ENCODE measurements at regions not wholly inside any gene's neighbourhood (a gene's known extent, or its start where the extent isn't known, plus 50 kb on each side); places are given as distances from the start of the nearest gene placed in this dataset.

GRCh38 chr12:89253488-89253887 lies 98.8 kb downstream of the DUSP6 start:
- DNase-seq: no peak

DNA sequence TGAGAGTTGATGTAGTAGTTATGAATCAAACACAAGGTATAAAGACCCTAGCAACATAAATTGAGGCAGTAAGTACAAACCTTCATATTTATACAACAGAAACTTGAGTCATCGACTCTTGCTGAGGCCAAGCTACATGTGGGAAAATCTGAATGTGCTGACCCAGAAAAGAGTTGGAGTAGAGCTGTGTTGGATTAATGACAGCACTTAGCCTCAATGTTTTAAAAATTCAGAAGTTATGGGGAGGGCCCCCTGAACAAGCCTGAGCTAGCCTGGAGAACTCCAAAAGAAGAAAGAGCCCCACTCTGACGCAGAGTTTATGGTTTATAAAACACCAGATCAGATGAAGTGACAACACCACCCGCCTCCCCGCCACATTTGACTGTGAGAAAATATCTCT lies 100.0 kb downstream of the DUSP6 start:
- no peak for DNase-seq

DNA sequence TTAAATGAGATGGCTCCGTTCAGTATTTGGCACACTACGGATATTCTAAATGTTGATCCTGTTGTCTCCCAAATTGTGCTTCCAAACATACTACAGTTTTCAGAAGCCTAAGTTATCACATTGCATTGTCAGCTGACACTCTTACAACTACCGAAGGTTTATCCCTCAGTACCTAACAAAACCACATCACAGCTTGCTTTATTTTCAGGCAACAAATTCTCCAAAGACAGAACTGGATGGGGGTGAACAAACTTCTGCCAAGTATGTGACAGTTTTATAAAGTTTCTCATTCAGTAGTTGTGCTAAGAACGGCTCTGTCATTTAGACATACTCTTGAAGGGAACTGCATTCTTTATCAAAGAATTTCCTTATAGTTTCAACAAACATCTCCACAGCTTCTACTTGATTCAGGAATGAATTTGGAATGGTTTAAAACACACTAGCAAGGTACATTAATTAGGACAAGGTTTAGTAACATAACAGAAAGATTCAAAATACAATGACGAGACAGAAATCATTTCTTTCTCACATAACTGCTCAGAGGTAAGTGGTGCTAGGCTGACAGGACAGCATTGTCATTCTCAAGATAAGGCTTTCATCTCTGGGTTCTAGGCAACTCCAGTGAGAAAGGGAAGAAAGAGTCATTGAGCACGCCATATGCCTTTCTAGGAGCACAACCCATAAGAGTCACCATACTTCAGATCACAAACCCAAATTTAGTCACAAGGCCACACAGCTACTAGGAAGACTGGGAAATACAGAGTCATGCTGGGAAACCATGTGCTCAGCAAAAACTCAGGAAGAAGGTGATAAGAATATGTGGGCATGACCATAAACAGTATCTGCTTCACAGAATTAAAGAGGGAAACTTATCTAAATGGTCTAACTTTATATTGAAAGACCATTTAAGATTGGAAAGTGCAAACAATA lies 100.7 kb downstream of the DUSP6 start:
- no peak for DNase-seq

- DNase-seq: no peak
Observed at GRCh38 chr12:89250636-89251035, 101.7 kb downstream of the DUSP6 start.

GRCh38 chr12:89250213-89250612 lies 102.1 kb downstream of the DUSP6 start:
- DNase-seq: no peak

- no peak for DNase-seq
Observed at GRCh38 chr12:89247967-89248366, 104.3 kb downstream of the DUSP6 start.

DNA sequence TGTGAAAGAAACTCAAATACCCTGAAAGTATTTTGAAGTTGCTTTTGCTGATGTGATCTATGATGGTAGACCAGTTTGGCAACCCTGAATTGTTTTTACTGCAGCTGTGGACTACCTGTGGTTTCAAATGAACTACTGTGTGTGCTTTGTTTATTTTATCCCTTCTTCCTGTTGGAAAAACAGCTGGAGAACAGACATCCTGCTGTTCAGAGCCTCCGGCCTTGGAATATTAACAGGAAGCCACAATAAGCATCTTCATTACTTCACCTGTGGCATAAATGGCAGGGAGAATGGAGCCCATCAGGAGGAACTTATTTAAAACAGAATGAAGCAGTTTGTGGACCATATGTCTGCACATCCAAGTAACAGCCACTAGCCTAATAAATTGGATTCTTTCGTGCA lies 104.8 kb downstream of the DUSP6 start:
- DNase-seq: no peak

GRCh38 chr12:89245090-89245489 lies 107.2 kb downstream of the DUSP6 start:
- no peak for DNase-seq

DNA sequence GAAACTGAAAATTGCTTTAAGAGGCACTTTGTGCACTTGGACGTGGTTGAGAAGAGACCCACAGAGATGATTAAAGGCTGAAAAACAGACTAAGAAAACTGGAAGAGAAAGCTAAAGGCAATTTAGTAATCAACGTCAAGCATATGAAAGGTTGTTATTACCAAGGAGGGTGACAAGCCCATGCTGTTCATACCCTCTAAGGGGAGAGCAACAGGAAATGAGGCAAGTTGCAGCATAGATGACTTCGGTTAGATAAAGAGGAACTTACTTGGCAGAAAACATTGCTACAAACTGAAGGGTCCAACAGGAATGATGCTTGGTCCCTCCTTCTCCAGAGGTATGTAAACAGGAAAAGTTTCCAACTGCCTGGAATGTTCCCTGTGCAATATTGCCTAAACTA lies 107.8 kb downstream of the DUSP6 start:
- DNase-seq: no peak

GRCh38 chr12:89243771-89244170 lies 108.5 kb downstream of the DUSP6 start:
- no peak for DNase-seq

DNA sequence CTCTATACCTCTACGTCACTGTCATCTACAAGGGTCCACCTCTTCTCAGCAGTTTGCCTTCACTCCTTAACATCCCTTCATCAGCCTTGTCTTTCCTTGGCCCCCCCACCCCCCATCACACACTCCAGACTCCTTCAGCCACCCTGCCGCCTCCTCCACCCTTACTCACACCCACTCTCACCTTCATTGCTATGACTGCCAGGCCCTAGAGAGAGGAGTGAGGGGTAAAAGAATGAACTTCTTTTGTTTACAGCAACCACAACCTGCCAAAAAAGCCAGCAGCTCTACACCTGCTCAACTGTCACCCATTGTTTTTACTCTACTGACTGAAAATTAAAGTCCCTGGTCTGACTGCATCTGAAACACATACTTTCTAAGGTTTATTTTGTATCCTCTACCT lies 112.8 kb downstream of the DUSP6 start:
- DNase-seq: no peak

- no peak for DNase-seq
Observed at GRCh38 chr12:89238593-89238992, 113.7 kb downstream of the DUSP6 start.

DNA sequence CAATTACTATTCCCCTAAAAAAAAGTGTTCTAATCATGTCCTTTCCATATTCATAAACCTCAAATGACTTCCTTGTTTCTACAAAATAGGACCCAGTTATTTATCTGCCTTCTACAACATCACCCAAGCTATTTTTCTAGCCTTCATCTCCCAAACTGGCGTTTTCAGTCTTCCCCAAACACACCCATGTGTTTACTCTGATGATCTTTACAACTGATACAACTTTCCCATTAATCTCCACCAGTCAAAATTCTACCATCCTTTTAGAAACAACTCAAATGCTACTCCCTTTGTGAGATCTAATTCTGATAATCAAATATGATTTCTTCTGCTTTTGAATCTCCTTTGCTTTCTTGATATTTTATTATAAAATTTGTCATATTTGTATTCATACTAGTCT lies 114.5 kb downstream of the DUSP6 start:
- DNase-seq: no peak

- DNase-seq: no peak
Observed at GRCh38 chr12:89236748-89237383, 115.4 kb downstream of the DUSP6 start.

DNA sequence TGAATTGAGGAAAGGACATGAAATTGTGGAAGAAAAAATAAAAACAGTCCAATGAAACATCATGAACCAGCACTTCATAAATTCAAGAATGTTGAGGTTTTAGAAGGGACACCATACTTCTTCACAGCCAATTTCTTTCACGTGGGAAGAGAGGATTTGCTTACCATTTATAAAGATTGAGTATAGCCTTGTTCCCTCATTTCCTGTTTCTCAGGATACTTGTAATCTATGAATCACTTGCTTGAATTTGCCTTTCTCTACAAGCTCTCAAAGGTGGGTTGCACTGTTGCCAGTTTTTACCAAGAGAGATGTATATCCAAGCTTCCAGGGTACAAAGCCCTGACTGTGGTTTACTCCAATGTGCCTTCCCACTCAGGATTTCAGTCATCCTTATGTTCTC lies 116.1 kb downstream of the DUSP6 start:
- no peak for DNase-seq

GRCh38 chr12:89235189-89235993 lies 116.9 kb downstream of the DUSP6 start:
- DNase-seq: no peak

GRCh38 chr12:89234324-89235114 lies 117.8 kb downstream of the DUSP6 start:
- no peak for DNase-seq

GRCh38 chr12:89231686-89232085 lies 120.6 kb downstream of the DUSP6 start:
- no peak for DNase-seq

DNA sequence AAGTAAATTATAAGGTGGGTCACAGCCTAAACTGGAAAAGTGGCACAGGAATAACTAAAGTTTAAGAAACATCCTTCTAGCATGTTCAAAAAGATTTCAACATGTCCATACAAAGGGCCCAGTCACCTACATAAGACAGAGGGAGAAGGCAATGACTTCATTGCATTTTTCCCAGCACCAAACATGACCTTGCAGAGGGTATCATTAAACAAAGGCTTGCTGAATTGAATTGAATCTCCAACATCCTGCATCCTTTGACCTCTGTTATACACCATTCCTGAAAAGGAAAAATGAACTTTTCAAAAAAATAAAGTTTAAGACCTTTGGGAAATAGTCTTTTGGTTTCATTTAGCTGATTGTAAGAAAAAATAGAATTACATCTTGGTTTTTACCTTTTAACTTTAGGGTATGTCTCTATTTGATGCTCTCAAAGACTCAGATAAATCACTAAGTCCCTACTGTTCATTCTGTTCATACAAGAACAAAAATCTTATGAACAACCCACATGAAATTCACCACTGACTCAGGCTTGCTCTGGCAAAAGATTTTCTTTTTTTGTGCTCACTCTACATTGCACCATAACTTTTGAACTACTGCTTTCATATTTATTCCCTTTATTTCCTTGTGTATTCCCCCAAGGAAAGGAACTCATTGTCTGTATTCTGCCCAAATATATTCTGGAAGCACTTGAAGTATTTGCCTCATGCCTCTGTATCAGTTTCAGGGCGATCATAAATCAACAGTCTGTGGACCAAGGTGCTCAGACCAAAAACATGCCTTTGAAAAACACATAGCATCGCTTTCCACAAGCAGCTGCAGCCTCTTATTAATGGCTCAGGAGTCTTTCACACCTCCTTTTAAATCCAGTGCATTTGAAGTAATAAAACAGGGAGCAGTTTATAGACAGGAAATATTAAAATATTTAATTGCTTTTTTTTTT lies 121.7 kb downstream of the DUSP6 start:
- no peak for DNase-seq

DNA sequence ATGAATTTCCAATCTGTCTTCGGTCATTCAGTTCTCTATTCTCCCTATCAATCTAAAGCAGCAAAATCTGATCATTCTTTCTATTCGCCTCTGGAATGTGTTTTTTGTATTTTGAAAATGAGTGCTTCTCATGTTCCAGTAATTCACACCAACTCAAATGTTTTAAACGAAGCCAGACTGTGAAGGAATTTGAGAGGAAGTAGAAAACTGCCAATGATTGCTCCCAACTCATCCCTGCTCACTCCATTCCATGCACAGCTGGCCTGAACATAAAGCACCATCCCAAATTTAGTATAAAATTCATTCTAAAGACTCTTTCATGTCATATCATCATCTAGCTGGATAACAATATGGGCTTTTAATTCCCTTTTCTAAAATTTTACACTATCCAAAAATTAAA lies 123.8 kb downstream of the DUSP6 start:
- no peak for DNase-seq

GRCh38 chr12:89227774-89228173 lies 124.5 kb downstream of the DUSP6 start:
- DNase-seq: no peak

All from stimulated activated CD8-positive, alpha-beta memory T cell treated with anti-CD3 and anti-CD28 coated beads, Interleukin-4, amount 100 ng/mL, for 48 hours (primary cell).